ENCODE measurements at regions not wholly inside any gene's neighbourhood (a gene's known extent, or its start where the extent isn't known, plus 50 kb on each side); places are given as distances from the start of the nearest gene placed in this dataset.
"Not testable (repeated sequence)": the region's sequence is repeated elsewhere in the genome, so short reads cannot be mapped to it uniquely, and the experiment has no call there.

- DNase-seq = no peak
Observed at GRCh38 chr16:79882340-79883005, 281.9 kb upstream of the MAF start.

GRCh38 chr16:79881107-79881506, 280.6 kb upstream of the MAF start:
- not testable (repeated sequence) for DNase-seq

GRCh38 chr16:79876332-79876730, 275.8 kb upstream of the MAF start:
- DNase-seq = no peak

GRCh38 chr16:79874391-79874790, 273.9 kb upstream of the MAF start:
- DNase-seq = no peak

GRCh38 chr16:79873825-79874224, 273.3 kb upstream of the MAF start:
- no peak for DNase-seq

- no peak for DNase-seq
Observed at GRCh38 chr16:79871906-79872305, 271.4 kb upstream of the MAF start.

GRCh38 chr16:79870016-79870886, 269.7 kb upstream of the MAF start:
- DNase-seq = no peak

GRCh38 chr16:79869304-79870015, 268.9 kb upstream of the MAF start:
- no peak for DNase-seq

GRCh38 chr16:79868841-79869240, 268.3 kb upstream of the MAF start:
- no peak for DNase-seq

GRCh38 chr16:79867425-79867997, 267.0 kb upstream of the MAF start:
- DNase-seq = no peak

- DNase-seq = no peak
Observed at GRCh38 chr16:79865918-79866317, 265.4 kb upstream of the MAF start.

- DNase-seq = no peak
Observed at GRCh38 chr16:79864781-79865391, 264.3 kb upstream of the MAF start.

- DNase-seq = no peak
Observed at GRCh38 chr16:79864032-79864780, 263.7 kb upstream of the MAF start.

- no peak for DNase-seq
Observed at GRCh38 chr16:79863128-79864031, 262.8 kb upstream of the MAF start.

- no peak for DNase-seq
Observed at GRCh38 chr16:79862601-79863000, 262.1 kb upstream of the MAF start.

- DNase-seq = no peak
Observed at GRCh38 chr16:79856581-79856980, 256.0 kb upstream of the MAF start.

- DNase-seq = no peak
Observed at GRCh38 chr16:79850348-79850747, 249.8 kb upstream of the MAF start.

- DNase-seq = no peak
Observed at GRCh38 chr16:79849119-79849518, 248.6 kb upstream of the MAF start.

- no peak for DNase-seq
Observed at GRCh38 chr16:79848719-79849118, 248.2 kb upstream of the MAF start.

GRCh38 chr16:79847569-79847968, 247.0 kb upstream of the MAF start:
- DNase-seq = no peak

GRCh38 chr16:79847101-79847500, 246.6 kb upstream of the MAF start:
- no peak for DNase-seq

Measured in CD4-positive, alpha-beta T cell treated with Interleukin-4 for 1 hour (primary cell).